NOMO-1 (cell line): ENCODE measurements at regions not wholly inside any gene's neighbourhood (a gene's known extent, or its start where the extent isn't known, plus 50 kb on each side); places are given as distances from the start of the nearest gene placed in this dataset.
A peak's percentile ranks its signal among the peaks of the same experiment; 100 is the strongest.

ENCODE experiments used
- DNase-seq, 2 experiments: peaks; one replicate each; lab custom pipeline; 2025; ENCODE audit not compliant: unreplicated experiment in 2 of 2; lab: John Stamatoyannopoulos, UW

- no peak for DNase-seq
These were observed 670.7 kb upstream of the CXADR start for GRCh38 chr21:16841975-16842695.

- DNase-seq = no peak
These were observed 670.2 kb upstream of the CXADR start for GRCh38 chr21:16842696-16843035.

- DNase-seq = no peak
These were observed 665.6 kb upstream of the CXADR start for GRCh38 chr21:16847211-16847610.

- no peak for DNase-seq
These were observed 661.8 kb upstream of the CXADR start for GRCh38 chr21:16851054-16851453.

GRCh38 chr21:16855164-16855667 is 657.6 kb upstream of the CXADR start:
- DNase-seq = no peak

- peak; percentile 70 to 97 for DNase-seq
These were observed 649.4 kb upstream of the CXADR start for GRCh38 chr21:16863362-16863905.

- DNase-seq = no peak
These were observed 648.9 kb upstream of the CXADR start for GRCh38 chr21:16863908-16864307.

- no peak for DNase-seq
These were observed 647.2 kb upstream of the CXADR start for GRCh38 chr21:16865632-16866031.

- DNase-seq = no peak
These were observed 646.0 kb upstream of the CXADR start for GRCh38 chr21:16866851-16867250.

- peak; percentile 72 to 90 for DNase-seq
These were observed 642.7 kb upstream of the CXADR start for GRCh38 chr21:16870103-16870502.

- DNase-seq = no peak
These were observed 640.2 kb upstream of the CXADR start for GRCh38 chr21:16872616-16873015.

- no peak for DNase-seq
These were observed 639.7 kb upstream of the CXADR start for GRCh38 chr21:16873176-16873575.

GRCh38 chr21:16873596-16873995 is 639.2 kb upstream of the CXADR start:
- DNase-seq = no peak

GRCh38 chr21:16879479-16879878 is 633.4 kb upstream of the CXADR start:
- DNase-seq = no peak

GRCh38 chr21:16891821-16892220 is 621.0 kb upstream of the CXADR start:
- no peak for DNase-seq

GRCh38 chr21:16900685-16901084 is 612.2 kb upstream of the CXADR start:
- no peak for DNase-seq

GRCh38 chr21:16908077-16908476 is 604.8 kb upstream of the CXADR start:
- DNase-seq = no peak

- no peak for DNase-seq
These were observed 602.2 kb upstream of the CXADR start for GRCh38 chr21:16910435-16911165.

- DNase-seq = no peak
These were observed 601.7 kb upstream of the CXADR start for GRCh38 chr21:16911166-16911607.

- no peak for DNase-seq
These were observed 600.8 kb upstream of the CXADR start for GRCh38 chr21:16912075-16912474.

GRCh38 chr21:16913010-16913409 is 599.8 kb upstream of the CXADR start:
- no peak for DNase-seq

- no peak for DNase-seq
These were observed 584.4 kb upstream of the CXADR start for GRCh38 chr21:16928439-16928838.
